ENCODE measurements at regions not wholly inside any gene's neighbourhood (a gene's known extent, or its start where the extent isn't known, plus 50 kb on each side); places are given as distances from the start of the nearest gene placed in this dataset.
"Not testable (repeated sequence)": the region's sequence is repeated elsewhere in the genome, so short reads cannot be mapped to it uniquely, and the experiment has no call there.

- Histone ChIP-seq H3K4me2 (ENCODE audit: low read length) (no peak overlapping the region), H2BK5ac (ENCODE audit: low read length) (no peak overlapping the region), H3K56ac (ENCODE audit: low read length) (no peak overlapping the region), H3K36me3 (ENCODE audit: control insufficient read depth, insufficient read depth, low read length) (no peaks in the 10 kb centered on the region), H4K5ac (ENCODE audit: low read length) (no peak overlapping the region), H2BK120ac (ENCODE audit: low read depth, low read length) (no peak overlapping the region), H2AK5ac (ENCODE audit: low read length) (no peak overlapping the region), H3K4me3 (ENCODE audit: low read length) (no peak overlapping the region), H3K23ac (ENCODE audit: low read length) (no peak overlapping the region), H3K27me3 (ENCODE audit: insufficient read depth, low read length, poor library complexity) (no peaks in the 10 kb centered on the region), H3K18ac (ENCODE audit: low read length) (no peak overlapping the region), H4K8ac (ENCODE audit: low read depth, low read length) (no peak overlapping the region), H3K27ac (ENCODE audit: low read depth, low read length) (no peak overlapping the region), H3K4ac (ENCODE audit: low read depth, low read length) (no peak overlapping the region), H2BK15ac (replicated peaks; ENCODE audit: low read depth) (no peak overlapping the region), H3K79me1 (ENCODE audit: low read length) (no peaks in the 10 kb centered on the region), H3K9ac (ENCODE audit: low read length) (no peak overlapping the region), H3K4me1 (ENCODE audit: control insufficient read depth, low read depth, low read length) (no peaks in the 10 kb centered on the region), H3K79me2 (ENCODE audit: control insufficient read depth, insufficient read depth, low read length) (no peaks in the 10 kb centered on the region)
- no CpG with 5 or more reads among the region's 9 CpGs for WGBS (ENCODE audit: extremely low coverage, insufficient coverage, low lambda C conversion rate)
- no peak for DNase-seq
Measured at GRCh38 chr19:27955485-27956480, 1257.2 kb downstream of the UQCRFS1 start.

GRCh38 chr19:27942607-27943006 lies 1270.3 kb downstream of the UQCRFS1 start:
- H3K79me2 ChIP-seq (ENCODE audit: control insufficient read depth, insufficient read depth, low read length); H3K36me3 ChIP-seq (ENCODE audit: control insufficient read depth, insufficient read depth, low read length); H2BK5ac ChIP-seq (ENCODE audit: low read length); H3K4ac ChIP-seq (ENCODE audit: low read depth, low read length); H3K9ac ChIP-seq (ENCODE audit: low read length); H2BK120ac ChIP-seq (ENCODE audit: low read depth, low read length); H3K79me1 ChIP-seq (ENCODE audit: low read length); H3K4me1 ChIP-seq (ENCODE audit: control insufficient read depth, low read depth, low read length); H3K4me2 ChIP-seq (ENCODE audit: low read length); H3K27ac ChIP-seq (ENCODE audit: low read depth, low read length); H3K23ac ChIP-seq (ENCODE audit: low read length); H3K18ac ChIP-seq (ENCODE audit: low read length); H2AK5ac ChIP-seq (ENCODE audit: low read length); DNase-seq; H4K8ac ChIP-seq (ENCODE audit: low read depth, low read length); H2BK15ac ChIP-seq (replicated peaks; ENCODE audit: low read depth); H3K27me3 ChIP-seq (ENCODE audit: insufficient read depth, low read length, poor library complexity); H3K4me3 ChIP-seq (ENCODE audit: low read length); H3K56ac ChIP-seq (ENCODE audit: low read length); H4K5ac ChIP-seq (ENCODE audit: low read length): not testable (repeated sequence)
- WGBS (ENCODE audit: extremely low coverage, insufficient coverage, low lambda C conversion rate): no CpG with 5 or more reads among the region's 4 CpGs

GRCh38 chr19:27936139-27936538 lies 1276.8 kb downstream of the UQCRFS1 start:
- Histone ChIP-seq H4K5ac (ENCODE audit: low read length) (no peak overlapping the region), H3K79me2 (ENCODE audit: control insufficient read depth, insufficient read depth, low read length) (no peaks in the 10 kb centered on the region), H2BK15ac (replicated peaks; ENCODE audit: low read depth) (no peak overlapping the region), H3K4me2 (ENCODE audit: low read length) (no peak overlapping the region), H4K8ac (ENCODE audit: low read depth, low read length) (no peak overlapping the region), H3K18ac (ENCODE audit: low read length) (no peak overlapping the region), H3K27ac (ENCODE audit: low read depth, low read length) (no peak overlapping the region), H2BK120ac (ENCODE audit: low read depth, low read length) (no peak overlapping the region), H3K4me3 (ENCODE audit: low read length) (no peak overlapping the region), H3K56ac (ENCODE audit: low read length) (no peak overlapping the region), H3K79me1 (ENCODE audit: low read length) (no peaks in the 10 kb centered on the region), H3K27me3 (ENCODE audit: insufficient read depth, low read length, poor library complexity) (no peaks in the 10 kb centered on the region), H3K4ac (ENCODE audit: low read depth, low read length) (no peak overlapping the region), H3K36me3 (ENCODE audit: control insufficient read depth, insufficient read depth, low read length) (no peaks in the 10 kb centered on the region), H3K23ac (ENCODE audit: low read length) (no peak overlapping the region), H2AK5ac (ENCODE audit: low read length) (no peak overlapping the region), H3K4me1 (ENCODE audit: control insufficient read depth, low read depth, low read length) (no peaks in the 10 kb centered on the region), H3K9ac (ENCODE audit: low read length) (no peak overlapping the region), H2BK5ac (ENCODE audit: low read length) (no peak overlapping the region)
- DNase-seq: no peak
- WGBS (ENCODE audit: extremely low coverage, insufficient coverage, low lambda C conversion rate): no CpG with 5 or more reads among the region's 1 CpG

GRCh38 chr19:27935669-27936068 lies 1277.3 kb downstream of the UQCRFS1 start:
- Histone ChIP-seq H3K36me3 (ENCODE audit: control insufficient read depth, insufficient read depth, low read length) (no peaks in the 10 kb centered on the region), H3K56ac (ENCODE audit: low read length) (no peak overlapping the region), H3K79me1 (ENCODE audit: low read length) (no peaks in the 10 kb centered on the region), H3K4ac (ENCODE audit: low read depth, low read length) (no peak overlapping the region), H3K4me2 (ENCODE audit: low read length) (no peak overlapping the region), H3K4me1 (ENCODE audit: control insufficient read depth, low read depth, low read length) (no peaks in the 10 kb centered on the region), H2BK5ac (ENCODE audit: low read length) (no peak overlapping the region), H3K79me2 (ENCODE audit: control insufficient read depth, insufficient read depth, low read length) (no peaks in the 10 kb centered on the region), H2AK5ac (ENCODE audit: low read length) (no peak overlapping the region), H3K23ac (ENCODE audit: low read length) (no peak overlapping the region), H3K4me3 (ENCODE audit: low read length) (no peak overlapping the region), H3K9ac (ENCODE audit: low read length) (no peak overlapping the region), H2BK120ac (ENCODE audit: low read depth, low read length) (no peak overlapping the region), H4K8ac (ENCODE audit: low read depth, low read length) (no peak overlapping the region), H3K18ac (ENCODE audit: low read length) (no peak overlapping the region), H4K5ac (ENCODE audit: low read length) (no peak overlapping the region), H3K27me3 (ENCODE audit: insufficient read depth, low read length, poor library complexity) (no peaks in the 10 kb centered on the region), H2BK15ac (replicated peaks; ENCODE audit: low read depth) (no peak overlapping the region), H3K27ac (ENCODE audit: low read depth, low read length) (no peak overlapping the region)
- no peak for DNase-seq

- H4K8ac ChIP-seq (ENCODE audit: low read depth, low read length): no peak overlapping the region
- H2BK5ac ChIP-seq (ENCODE audit: low read length): no peak overlapping the region
- no peaks in the 10 kb centered on the region for H3K36me3 ChIP-seq (ENCODE audit: control insufficient read depth, insufficient read depth, low read length)
- no peaks in the 10 kb centered on the region for H3K4me1 ChIP-seq (ENCODE audit: control insufficient read depth, low read depth, low read length)
- no peak for DNase-seq
- H4K5ac ChIP-seq (ENCODE audit: low read length): no peak overlapping the region
- H3K4ac ChIP-seq (ENCODE audit: low read depth, low read length): no peak overlapping the region
- no peak overlapping the region for H3K27ac ChIP-seq (ENCODE audit: low read depth, low read length)
- H3K18ac ChIP-seq (ENCODE audit: low read length): no peak overlapping the region
- no CpG with 5 or more reads among the region's 3 CpGs for WGBS (ENCODE audit: extremely low coverage, insufficient coverage, low lambda C conversion rate)
- H2BK120ac ChIP-seq (ENCODE audit: low read depth, low read length): no peak overlapping the region
- no peaks in the 10 kb centered on the region for H3K79me1 ChIP-seq (ENCODE audit: low read length)
- no peak overlapping the region for H3K23ac ChIP-seq (ENCODE audit: low read length)
- no peak overlapping the region for H3K9ac ChIP-seq (ENCODE audit: low read length)
- H3K4me2 ChIP-seq (ENCODE audit: low read length): no peak overlapping the region
- no peak overlapping the region for H2AK5ac ChIP-seq (ENCODE audit: low read length)
- no peaks in the 10 kb centered on the region for H3K79me2 ChIP-seq (ENCODE audit: control insufficient read depth, insufficient read depth, low read length)
- no peak overlapping the region for H2BK15ac ChIP-seq (replicated peaks; ENCODE audit: low read depth)
- no peaks in the 10 kb centered on the region for H3K27me3 ChIP-seq (ENCODE audit: insufficient read depth, low read length, poor library complexity)
- no peak overlapping the region for H3K4me3 ChIP-seq (ENCODE audit: low read length)
- no peak overlapping the region for H3K56ac ChIP-seq (ENCODE audit: low read length)
Measured at GRCh38 chr19:27929399-27929798, 1283.6 kb downstream of the UQCRFS1 start.

- H3K4me2 ChIP-seq (ENCODE audit: low read length): no peak overlapping the region
- H3K27me3 ChIP-seq (ENCODE audit: insufficient read depth, low read length, poor library complexity): no peaks in the 10 kb centered on the region
- H3K18ac ChIP-seq (ENCODE audit: low read length): no peak overlapping the region
- no peak overlapping the region for H4K8ac ChIP-seq (ENCODE audit: low read depth, low read length)
- H2BK5ac ChIP-seq (ENCODE audit: low read length): no peak overlapping the region
- no peak overlapping the region for H3K56ac ChIP-seq (ENCODE audit: low read length)
- DNase-seq: no peak
- H3K4ac ChIP-seq (ENCODE audit: low read depth, low read length): no peak overlapping the region
- no peak overlapping the region for H3K9ac ChIP-seq (ENCODE audit: low read length)
- no CpG with 5 or more reads among the region's 2 CpGs for WGBS (ENCODE audit: extremely low coverage, insufficient coverage, low lambda C conversion rate)
- no peaks in the 10 kb centered on the region for H3K79me1 ChIP-seq (ENCODE audit: low read length)
- no peak overlapping the region for H3K23ac ChIP-seq (ENCODE audit: low read length)
- H3K4me3 ChIP-seq (ENCODE audit: low read length): no peak overlapping the region
- H2AK5ac ChIP-seq (ENCODE audit: low read length): no peak overlapping the region
- H2BK15ac ChIP-seq (replicated peaks; ENCODE audit: low read depth): no peak overlapping the region
- H3K4me1 ChIP-seq (ENCODE audit: control insufficient read depth, low read depth, low read length): no peaks in the 10 kb centered on the region
- no peaks in the 10 kb centered on the region for H3K79me2 ChIP-seq (ENCODE audit: control insufficient read depth, insufficient read depth, low read length)
- no peaks in the 10 kb centered on the region for H3K36me3 ChIP-seq (ENCODE audit: control insufficient read depth, insufficient read depth, low read length)
- no peak overlapping the region for H4K5ac ChIP-seq (ENCODE audit: low read length)
- no peak overlapping the region for H2BK120ac ChIP-seq (ENCODE audit: low read depth, low read length)
- H3K27ac ChIP-seq (ENCODE audit: low read depth, low read length): no peak overlapping the region
Measured at GRCh38 chr19:27925202-27925601, 1287.7 kb downstream of the UQCRFS1 start.

Measured in mesendoderm (in vitro differentiated cells).